SK-N-MC (cell line): ENCODE measurements at regions not wholly inside any gene's neighbourhood (a gene's known extent, or its start where the extent isn't known, plus 50 kb on each side); places are given as distances from the start of the nearest gene placed in this dataset.

ENCODE experiments used
- EZH2 ChIP-seq: fragments of 200-600 bp; sonication (generic); IDR thresholded peaks from one replicate; pipeline ENCODE4 v1.6.1; 2017; ENCODE audit warnings: antibody characterized with exemption
- POLR2AphosphoS5 ChIP-seq: IDR thresholded peaks from 2 replicates; pipeline ENCODE4 v1.6.1; 2012; ENCODE audit warnings: mild to moderate bottlenecking, low read depth, low read length, borderline replicate concordance

DNA sequence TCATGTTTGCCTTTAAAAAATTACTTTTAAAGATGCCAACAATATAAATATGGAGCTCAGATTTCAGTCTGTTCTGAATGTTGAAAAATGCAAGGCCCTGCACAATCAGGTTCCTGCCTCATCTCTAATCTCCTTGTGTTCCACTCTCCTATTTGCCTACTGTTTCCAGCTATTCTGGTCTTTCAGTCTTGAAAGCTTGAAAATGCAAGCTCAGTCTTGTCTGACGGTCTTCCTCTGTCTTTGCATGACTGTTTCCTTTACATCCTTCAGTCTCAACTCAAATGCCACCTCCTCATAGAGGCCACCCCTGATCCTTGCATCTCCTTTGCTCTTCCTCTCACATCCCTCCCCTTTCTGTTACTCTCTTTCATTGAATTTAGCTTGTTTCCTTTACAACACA lies 354.9 kb downstream of the KIF4B start:
- TF ChIP-seq EZH2 (no peak), POLR2AphosphoS5 (no peak)
